Hepatocyte (in vitro differentiated cells): ENCODE measurements at regions not wholly inside any gene's neighbourhood (a gene's known extent, or its start where the extent isn't known, plus 50 kb on each side); places are given as distances from the start of the nearest gene placed in this dataset.

Experiments used
- EZH2 ChIP-seq: fragments of 200-600 bp; sonication (generic); IDR thresholded peaks from 2 replicates; pipeline ENCODE4 v1.6.1; 2016; ENCODE audit warnings: antibody characterized with exemption, mild to moderate bottlenecking, borderline replicate concordance
- TF ChIP-seq, protein P1 (sequence below): fragments of 200-600 bp; sonication (generic); IDR thresholded peaks from 2 replicates; pipeline ENCODE4 v1.5.1; 2016; ENCODE audit warnings: antibody characterized with exemption, mild to moderate bottlenecking; ENCODE audit not compliant: poor library complexity

DNA sequence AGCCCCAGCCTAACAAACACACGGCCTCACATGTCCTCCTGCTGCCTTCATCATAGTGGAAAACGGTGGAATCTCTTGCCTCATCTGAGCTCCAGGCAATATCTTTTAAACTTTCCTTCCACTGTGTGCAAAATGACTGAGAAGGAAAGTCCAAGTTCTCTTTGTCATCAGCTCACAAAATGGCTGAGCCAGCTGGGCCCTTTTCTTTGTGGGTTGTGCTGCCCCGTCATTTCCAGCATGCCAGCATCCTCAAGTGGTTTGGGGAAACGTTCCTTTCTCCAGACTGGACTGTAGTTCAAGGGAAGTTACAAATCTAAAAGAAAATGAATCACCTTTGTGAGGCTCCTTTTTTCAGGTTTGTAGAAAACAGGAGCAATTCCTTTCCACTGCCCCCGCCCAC lies 171.1 kb upstream of the FSTL4 start:
- TF ChIP-seq, protein P1, sequence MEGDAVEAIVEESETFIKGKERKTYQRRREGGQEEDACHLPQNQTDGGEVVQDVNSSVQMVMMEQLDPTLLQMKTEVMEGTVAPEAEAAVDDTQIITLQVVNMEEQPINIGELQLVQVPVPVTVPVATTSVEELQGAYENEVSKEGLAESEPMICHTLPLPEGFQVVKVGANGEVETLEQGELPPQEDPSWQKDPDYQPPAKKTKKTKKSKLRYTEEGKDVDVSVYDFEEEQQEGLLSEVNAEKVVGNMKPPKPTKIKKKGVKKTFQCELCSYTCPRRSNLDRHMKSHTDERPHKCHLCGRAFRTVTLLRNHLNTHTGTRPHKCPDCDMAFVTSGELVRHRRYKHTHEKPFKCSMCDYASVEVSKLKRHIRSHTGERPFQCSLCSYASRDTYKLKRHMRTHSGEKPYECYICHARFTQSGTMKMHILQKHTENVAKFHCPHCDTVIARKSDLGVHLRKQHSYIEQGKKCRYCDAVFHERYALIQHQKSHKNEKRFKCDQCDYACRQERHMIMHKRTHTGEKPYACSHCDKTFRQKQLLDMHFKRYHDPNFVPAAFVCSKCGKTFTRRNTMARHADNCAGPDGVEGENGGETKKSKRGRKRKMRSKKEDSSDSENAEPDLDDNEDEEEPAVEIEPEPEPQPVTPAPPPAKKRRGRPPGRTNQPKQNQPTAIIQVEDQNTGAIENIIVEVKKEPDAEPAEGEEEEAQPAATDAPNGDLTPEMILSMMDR = no peak
- TF ChIP-seq EZH2 = no peak
